Kidney epithelial cell (primary cell): ENCODE measurements at regions not wholly inside any gene's neighbourhood (a gene's known extent, or its start where the extent isn't known, plus 50 kb on each side); places are given as distances from the start of the nearest gene placed in this dataset.

Experiments used
- DNase-seq: peaks from one replicate; pipeline ENCODE4 v3.0.0-alpha.2; 2010; ENCODE audit warnings: low read depth
- H3K27me3 ChIP-seq: 2 replicates; pipeline ENCODE4 v1.6.0; 2011; ENCODE audit warnings: low read length; ENCODE audit not compliant: control insufficient read depth, insufficient read depth
- H3K36me3 ChIP-seq: 2 replicates; pipeline ENCODE4 v1.5.1; 2011; ENCODE audit warnings: low read length; ENCODE audit not compliant: control insufficient read depth, insufficient read depth
- H3K4me3 ChIP-seq: 2 replicates; pipeline ENCODE4 v1.5.1; 2011; ENCODE audit warnings: low read depth, mild to moderate bottlenecking, control low read depth, low read length
- CTCF ChIP-seq: IDR thresholded peaks from 2 replicates; pipeline ENCODE4 v1.5.1; 2011; ENCODE audit warnings: mild to moderate bottlenecking, moderate library complexity, low read length, control low read depth, inconsistent platforms; ENCODE audit not compliant: insufficient read depth, poor library complexity, severe bottlenecking

- no peak for TF ChIP-seq CTCF
- peaks cover 2% of the 10 kb centered on the region for H3K27me3 ChIP-seq
- no peak overlapping the region for H3K4me3 ChIP-seq
- no peak for DNase-seq
- no peaks in the 10 kb centered on the region for H3K36me3 ChIP-seq
Measured at GRCh38 chr3:139235192-139235591, 108.6 kb upstream of the MRPS22 start.

- H3K27me3 ChIP-seq = peaks cover 2% of the 10 kb centered on the region
- no peak for DNase-seq
- no peak overlapping the region for H3K4me3 ChIP-seq
- no peak for TF ChIP-seq CTCF
- H3K36me3 ChIP-seq = no peaks in the 10 kb centered on the region
Measured at GRCh38 chr3:139236336-139236735, 107.5 kb upstream of the MRPS22 start.

GRCh38 chr3:139238281-139239030, 105.4 kb upstream of the MRPS22 start:
- Histone ChIP-seq H3K36me3 (no peaks in the 10 kb centered on the region), H3K4me3 (no peak overlapping the region), H3K27me3 (peaks cover 2% of the 10 kb centered on the region)
- no peak for TF ChIP-seq CTCF
- no peak for DNase-seq

- no peaks in the 10 kb centered on the region for H3K36me3 ChIP-seq
- H3K27me3 ChIP-seq = peaks cover 2% of the 10 kb centered on the region
- no peak for TF ChIP-seq CTCF
- H3K4me3 ChIP-seq = no peak overlapping the region
- no peak for DNase-seq
Measured at GRCh38 chr3:139239550-139239949, 104.3 kb upstream of the MRPS22 start.

GRCh38 chr3:139241783-139242182, 102.0 kb upstream of the MRPS22 start:
- no peak overlapping the region for H3K4me3 ChIP-seq
- H3K27me3 ChIP-seq = peaks cover 2% of the 10 kb centered on the region
- H3K36me3 ChIP-seq = no peaks in the 10 kb centered on the region
- DNase-seq = no peak
- no peak for TF ChIP-seq CTCF

GRCh38 chr3:139243710-139244109, 100.1 kb upstream of the MRPS22 start:
- DNase-seq = no peak
- no peak for TF ChIP-seq CTCF
- no peaks in the 10 kb centered on the region for H3K36me3 ChIP-seq
- no peaks in the 10 kb centered on the region for H3K27me3 ChIP-seq
- H3K4me3 ChIP-seq = no peak overlapping the region
